BLaER1 (cell line): ENCODE measurements at regions not wholly inside any gene's neighbourhood (a gene's known extent, or its start where the extent isn't known, plus 50 kb on each side); places are given as distances from the start of the nearest gene placed in this dataset.
"Not testable (repeated sequence)": the region's sequence is repeated elsewhere in the genome, so short reads cannot be mapped to it uniquely, and the experiment has no call there.

Experiments used
- H3K27ac ChIP-seq: shearing (Covaris generic); formaldehyde crosslinking; 2 replicates; pipeline ENCODE4 v1.8.1; 2022
- H3K27me3 ChIP-seq: shearing (Covaris generic); formaldehyde crosslinking; 2 replicates; pipeline ENCODE4 v1.8.1; 2022
- H3K36me3 ChIP-seq: shearing (Covaris generic); formaldehyde crosslinking; 2 replicates; pipeline ENCODE4 v1.8.1; 2022
- H3K4me1 ChIP-seq: shearing (Covaris generic); formaldehyde crosslinking; 2 replicates; pipeline ENCODE4 v1.8.1; 2022
- H3K4me2 ChIP-seq: shearing (Covaris generic); formaldehyde crosslinking; 2 replicates; pipeline ENCODE4 v1.8.1; 2022
- H3K4me3 ChIP-seq: shearing (Covaris generic); formaldehyde crosslinking; 2 replicates; pipeline ENCODE4 v1.8.1; 2022
- H3K9ac ChIP-seq: shearing (Covaris generic); formaldehyde crosslinking; 2 replicates; pipeline ENCODE4 v1.8.1; 2022
- H3K9me3 ChIP-seq: shearing (Covaris generic); formaldehyde crosslinking; 2 replicates; pipeline ENCODE4 v1.8.1; 2022
- H4K20me1 ChIP-seq: shearing (Covaris generic); formaldehyde crosslinking; 2 replicates; pipeline ENCODE4 v1.8.1; 2022
- Cebpa-rat ChIP-seq: shearing (Covaris generic); IDR thresholded peaks from 2 replicates; pipeline ENCODE4 v1.8.1; 2022

DNA sequence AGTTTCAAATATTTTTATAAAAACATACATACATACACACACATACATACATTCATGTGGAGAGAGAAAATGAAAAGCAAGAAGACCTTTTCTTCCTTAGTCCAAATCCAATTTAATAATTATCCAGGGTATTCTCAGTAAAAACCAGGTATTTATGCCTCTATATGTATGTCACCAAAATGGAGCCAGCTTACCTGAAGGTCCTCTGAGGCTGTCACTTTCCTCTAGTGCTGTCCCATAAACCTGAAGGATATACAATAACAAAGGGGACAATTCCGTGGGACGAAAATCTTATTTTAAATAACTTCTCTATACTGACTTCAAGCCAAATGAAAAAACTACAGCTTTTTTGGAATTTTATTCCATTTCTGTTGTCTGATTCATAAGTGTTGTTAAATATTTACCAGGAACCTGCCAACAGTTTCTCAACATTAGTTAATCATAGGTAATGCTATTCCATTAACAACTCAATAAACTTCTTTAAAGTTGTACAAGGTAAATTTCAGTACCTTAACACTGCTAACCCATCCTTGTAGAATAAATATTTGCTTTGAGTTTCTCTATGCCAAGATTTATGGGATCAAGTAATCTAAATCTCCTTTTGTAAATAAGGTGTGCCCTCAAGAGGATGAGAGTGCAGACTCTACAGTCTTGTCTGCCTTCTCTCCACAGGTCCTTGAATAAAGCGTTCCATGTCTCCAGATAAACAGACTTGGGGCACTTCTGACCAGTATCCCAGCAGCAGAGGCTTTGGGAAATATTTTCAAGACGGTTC, 260.3 kb downstream of the AHR start:
- no peaks in the 10 kb centered on the region for H3K27me3 ChIP-seq
- H3K27ac ChIP-seq = no peak overlapping the region
- no peak overlapping the region for H3K4me3 ChIP-seq
- no peak overlapping the region for H3K4me2 ChIP-seq
- H3K9me3 ChIP-seq = 0 out of 2 replicates have a peak, but pooled peaks cover 5% of the 10 kb centered on the region
- no peaks in the 10 kb centered on the region for H4K20me1 ChIP-seq
- peaks cover 13% of the 10 kb centered on the region for H3K4me1 ChIP-seq
- H3K9ac ChIP-seq = no peak overlapping the region
- H3K36me3 ChIP-seq = no peaks in the 10 kb centered on the region
- TF ChIP-seq Cebpa-rat = no peak

DNA sequence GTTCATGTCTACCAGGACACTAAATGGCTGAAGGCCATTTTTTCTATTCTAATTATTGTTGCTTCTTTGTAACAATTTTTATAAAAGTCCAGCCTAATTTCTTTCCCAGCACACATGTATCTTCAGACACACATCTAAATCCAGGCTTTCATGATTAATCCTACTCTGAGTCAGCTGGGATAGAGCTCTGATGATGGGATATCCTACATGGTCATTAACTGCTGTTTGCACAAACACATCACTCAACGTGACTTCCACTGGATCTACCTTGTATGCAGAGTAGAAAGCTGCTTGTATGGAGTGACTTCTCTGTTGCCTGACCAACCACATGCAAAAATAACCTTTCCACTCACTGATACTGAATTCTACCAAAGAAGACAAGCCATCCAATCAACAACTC, 260.9 kb downstream of the AHR start:
- Histone ChIP-seq H3K4me2 (no peak overlapping the region), H3K4me1 (peaks cover 13% of the 10 kb centered on the region), H3K4me3 (no peak overlapping the region), H3K27ac (no peak overlapping the region), H4K20me1 (no peaks in the 10 kb centered on the region), H3K9me3 (0 out of 2 replicates have a peak, but pooled peaks cover 5% of the 10 kb centered on the region), H3K27me3 (no peaks in the 10 kb centered on the region), H3K9ac (no peak overlapping the region), H3K36me3 (no peaks in the 10 kb centered on the region)
- TF ChIP-seq Cebpa-rat = no peak

DNA sequence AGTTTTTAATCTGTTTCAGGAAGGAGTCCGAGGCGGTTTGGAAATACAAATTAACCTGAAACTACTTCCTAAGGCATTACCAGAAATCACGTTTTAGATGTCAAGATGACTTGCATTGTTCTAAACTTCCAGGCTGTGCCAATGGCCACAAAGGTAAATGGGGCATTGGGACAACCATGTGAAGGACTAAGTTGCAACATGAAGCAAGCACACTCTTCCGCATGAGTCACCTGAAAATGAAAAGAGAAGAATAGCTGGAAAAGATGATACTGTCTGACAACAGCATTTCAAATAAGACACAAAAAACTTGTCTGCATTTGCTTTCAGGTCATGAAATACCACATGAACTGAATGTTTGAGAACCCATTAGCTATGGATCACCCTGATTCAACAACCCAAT, 262.1 kb downstream of the AHR start:
- peaks cover 24% of the 10 kb centered on the region for H3K4me1 ChIP-seq
- H3K9me3 ChIP-seq = no peaks in the 10 kb centered on the region
- no peaks in the 10 kb centered on the region for H3K27me3 ChIP-seq
- no peak overlapping the region for H3K4me3 ChIP-seq
- no peaks in the 10 kb centered on the region for H3K36me3 ChIP-seq
- H3K4me2 ChIP-seq = no peak overlapping the region
- no peak overlapping the region for H3K27ac ChIP-seq
- H3K9ac ChIP-seq = no peak overlapping the region
- no peaks in the 10 kb centered on the region for H4K20me1 ChIP-seq
- TF ChIP-seq Cebpa-rat = no peak

DNA sequence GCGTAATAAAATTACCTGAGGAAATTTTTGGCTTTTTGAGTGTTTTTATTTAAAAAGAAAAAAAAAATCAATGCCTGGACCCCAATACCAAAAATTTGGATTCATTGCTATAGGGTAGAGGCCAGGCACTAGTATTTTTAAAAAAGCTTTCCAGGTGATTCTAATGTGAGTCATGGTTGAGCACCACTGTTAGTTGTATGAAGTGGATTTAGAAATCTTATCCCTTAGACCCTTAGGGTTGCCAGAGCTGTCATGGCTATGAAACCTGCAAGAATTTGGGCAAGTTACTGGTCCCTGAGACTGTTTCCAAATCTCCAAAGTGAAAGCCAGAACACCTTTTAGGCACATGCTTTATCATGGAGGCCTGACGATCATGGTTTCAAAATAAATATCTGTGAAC, 262.5 kb downstream of the AHR start:
- H3K36me3 ChIP-seq = no peaks in the 10 kb centered on the region
- H3K9ac ChIP-seq = no peak overlapping the region
- H3K9me3 ChIP-seq = no peaks in the 10 kb centered on the region
- no peak overlapping the region for H3K4me3 ChIP-seq
- H3K27ac ChIP-seq = no peak overlapping the region
- no peak overlapping the region for H3K4me2 ChIP-seq
- H3K4me1 ChIP-seq = peaks cover 24% of the 10 kb centered on the region
- TF ChIP-seq Cebpa-rat = no peak
- no peaks in the 10 kb centered on the region for H3K27me3 ChIP-seq
- H4K20me1 ChIP-seq = no peaks in the 10 kb centered on the region

DNA sequence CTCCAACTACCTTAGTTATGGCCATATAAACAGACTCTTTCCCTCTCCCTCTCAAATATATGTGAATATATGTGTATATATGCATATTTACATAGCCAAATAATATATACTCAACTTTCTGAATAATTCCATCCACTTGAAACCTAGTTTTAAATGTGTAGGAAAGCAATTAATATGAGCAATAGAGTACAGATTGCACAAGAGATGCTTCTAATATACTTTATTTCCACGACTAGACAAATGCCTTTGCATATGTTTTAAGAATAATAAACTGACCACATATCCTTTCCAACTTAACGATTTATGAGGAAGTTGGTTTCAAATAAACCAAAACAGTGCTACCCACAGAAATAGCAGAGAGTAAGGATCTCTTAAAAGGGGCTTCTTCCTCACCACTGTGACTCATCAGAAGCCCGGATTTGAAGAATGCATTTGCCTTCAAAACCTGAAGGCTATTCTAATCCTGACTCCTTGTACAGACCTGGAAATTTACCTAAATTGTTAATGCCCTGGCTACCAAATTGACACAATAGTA, 266.3 kb downstream of the AHR start:
- H3K4me1 ChIP-seq = peaks cover 11% of the 10 kb centered on the region
- H3K4me2 ChIP-seq = peak overlapping the region; percentile 7; the same call in 1 of the 2 replicates
- H3K4me3 ChIP-seq = no peak overlapping the region
- no peaks in the 10 kb centered on the region for H3K27me3 ChIP-seq
- H3K27ac ChIP-seq = no peak overlapping the region
- no peak overlapping the region for H3K9ac ChIP-seq
- H4K20me1 ChIP-seq = no peaks in the 10 kb centered on the region
- H3K36me3 ChIP-seq = no peaks in the 10 kb centered on the region
- TF ChIP-seq Cebpa-rat = no peak
- peaks cover under 1% of the 10 kb centered on the region; the same call in 1 of the 2 replicates for H3K9me3 ChIP-seq

DNA sequence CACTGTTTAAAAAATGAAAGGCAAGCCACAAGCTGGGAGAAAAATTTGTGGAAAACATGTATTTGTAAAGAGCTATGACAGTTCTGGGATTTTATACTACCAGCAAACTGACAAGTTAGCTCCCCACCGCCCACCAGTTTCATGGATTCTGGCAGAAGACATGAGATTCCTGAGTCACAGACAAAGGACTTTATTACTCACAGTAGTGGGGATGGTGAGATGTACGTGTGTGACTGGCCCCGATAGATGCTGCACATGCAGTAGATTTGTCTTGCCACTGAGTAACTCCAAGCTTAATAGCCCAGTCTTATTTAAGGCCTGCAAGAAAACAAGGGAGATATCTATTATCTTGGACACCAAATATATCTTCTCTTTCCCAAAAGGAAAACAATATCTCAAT, 281.7 kb downstream of the AHR start:
- no peak overlapping the region for H3K4me2 ChIP-seq

DNA sequence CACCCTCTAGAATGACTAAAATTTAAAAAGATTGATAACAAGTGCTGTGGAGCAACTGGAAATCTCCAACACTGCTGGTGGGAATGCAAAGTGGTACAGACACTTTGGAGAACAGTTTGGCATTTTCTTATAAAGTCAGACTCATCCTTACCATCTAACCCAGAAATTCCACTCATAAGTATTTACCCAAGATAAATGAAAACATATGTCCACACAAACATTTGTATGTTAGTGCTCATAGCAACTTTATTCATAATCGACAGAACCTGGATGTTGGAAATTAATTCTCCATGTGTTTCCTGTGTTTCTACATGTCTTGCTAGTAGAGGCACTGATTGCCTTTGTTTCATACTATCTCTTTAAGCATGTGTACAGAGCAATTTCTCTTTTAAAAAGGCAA, 282.4 kb downstream of the AHR start:
- no peaks in the 10 kb centered on the region for H4K20me1 ChIP-seq
- no peaks in the 10 kb centered on the region for H3K27me3 ChIP-seq
- no peaks in the 10 kb centered on the region for H3K36me3 ChIP-seq
- no peak overlapping the region for H3K9ac ChIP-seq
- H3K4me2 ChIP-seq = no peak overlapping the region
- H3K4me3 ChIP-seq = no peak overlapping the region
- peaks cover 10% of the 10 kb centered on the region for H3K4me1 ChIP-seq
- H3K9me3 ChIP-seq = peaks cover 27% of the 10 kb centered on the region
- no peak for TF ChIP-seq Cebpa-rat
- H3K27ac ChIP-seq = no peak overlapping the region

More for the DNA sequence above, 281.7 kb downstream of the AHR start:
- Histone ChIP-seq H3K27me3 (no peaks in the 10 kb centered on the region), H3K36me3 (no peaks in the 10 kb centered on the region), H3K4me3 (no peak overlapping the region), H3K9me3 (peaks cover 27% of the 10 kb centered on the region), H3K4me1 (peaks cover 17% of the 10 kb centered on the region), H4K20me1 (no peaks in the 10 kb centered on the region), H3K27ac (no peak overlapping the region), H3K9ac (no peak overlapping the region)
- TF ChIP-seq Cebpa-rat = no peak

DNA sequence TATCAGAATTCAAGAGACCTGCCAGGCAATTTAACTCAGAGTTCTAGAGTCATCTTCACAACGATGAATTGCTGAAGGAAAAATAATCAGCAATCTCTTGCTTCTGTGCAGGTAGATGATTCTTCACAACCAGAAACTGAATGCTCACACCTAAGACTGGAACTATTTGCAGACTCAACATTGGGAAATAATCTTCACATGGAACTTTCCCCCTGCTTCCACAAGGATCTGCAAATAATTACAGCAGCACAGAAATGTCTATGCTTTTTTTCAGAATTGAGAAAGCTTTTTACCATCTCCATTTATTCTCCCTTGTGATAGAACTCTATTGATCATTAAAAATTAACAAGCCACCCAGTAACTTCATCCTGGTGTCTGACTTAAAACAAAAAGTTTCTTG, 282.8 kb downstream of the AHR start:
- no peak for TF ChIP-seq Cebpa-rat
- Histone ChIP-seq H3K36me3 (no peaks in the 10 kb centered on the region), H3K4me2 (no peak overlapping the region), H3K27ac (no peak overlapping the region), H3K4me1 (peaks cover 6% of the 10 kb centered on the region), H3K9ac (no peak overlapping the region), H3K4me3 (no peak overlapping the region), H3K27me3 (no peaks in the 10 kb centered on the region), H3K9me3 (peaks cover 24% of the 10 kb centered on the region), H4K20me1 (no peaks in the 10 kb centered on the region)

DNA sequence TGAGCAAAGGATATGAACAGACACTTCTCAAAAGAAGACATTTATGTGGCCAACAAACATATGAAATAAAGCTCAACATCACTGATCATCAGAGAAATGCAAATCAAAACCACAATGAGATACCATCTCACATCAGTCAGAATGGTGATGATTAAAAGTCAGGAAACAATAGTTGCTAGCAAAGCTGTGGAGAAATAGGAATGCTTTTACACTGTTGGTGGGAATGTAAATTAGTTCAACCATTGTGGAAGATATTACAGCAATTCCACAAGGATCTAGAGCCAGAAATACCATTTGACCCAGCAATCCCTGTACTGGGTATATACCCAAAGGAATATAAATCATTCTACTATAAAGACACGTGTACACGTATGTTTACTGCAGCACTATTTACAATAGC, 284.2 kb downstream of the AHR start:
- not testable (repeated sequence) for H3K9ac ChIP-seq, H3K4me2 ChIP-seq, H3K36me3 ChIP-seq, H4K20me1 ChIP-seq, H3K4me3 ChIP-seq, H3K4me1 ChIP-seq, H3K27me3 ChIP-seq, H3K27ac ChIP-seq
- peaks cover 10% of the 10 kb centered on the region for H3K9me3 ChIP-seq

DNA sequence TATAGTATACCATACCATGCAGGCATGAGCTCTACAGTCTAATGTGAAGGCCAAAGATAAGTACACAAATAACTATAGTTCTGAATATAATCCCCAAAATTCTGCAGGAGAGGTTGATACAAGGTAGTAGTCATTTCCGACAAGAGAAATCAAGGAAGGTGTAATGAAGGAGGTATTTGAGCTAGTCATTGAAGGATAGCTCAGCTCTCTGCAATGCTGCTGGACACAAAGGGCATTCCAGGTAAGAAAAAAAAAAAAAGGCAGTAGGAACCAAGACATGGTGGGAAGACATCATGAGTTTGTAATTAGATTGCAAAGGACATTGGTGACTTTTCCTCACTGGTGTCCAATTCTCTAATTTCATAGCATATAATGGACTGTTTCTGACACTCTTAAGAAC, 285.3 kb downstream of the AHR start:
- no peaks in the 10 kb centered on the region for H3K9me3 ChIP-seq
- no peak overlapping the region for H3K4me2 ChIP-seq
- no peaks in the 10 kb centered on the region for H3K27me3 ChIP-seq
- no peak for TF ChIP-seq Cebpa-rat
- no peak overlapping the region for H3K9ac ChIP-seq
- no peaks in the 10 kb centered on the region for H4K20me1 ChIP-seq
- no peak overlapping the region for H3K4me3 ChIP-seq
- no peak overlapping the region for H3K27ac ChIP-seq
- no peaks in the 10 kb centered on the region for H3K36me3 ChIP-seq
- 0 out of 2 replicates have a peak, but pooled peaks cover 4% of the 10 kb centered on the region for H3K4me1 ChIP-seq

DNA sequence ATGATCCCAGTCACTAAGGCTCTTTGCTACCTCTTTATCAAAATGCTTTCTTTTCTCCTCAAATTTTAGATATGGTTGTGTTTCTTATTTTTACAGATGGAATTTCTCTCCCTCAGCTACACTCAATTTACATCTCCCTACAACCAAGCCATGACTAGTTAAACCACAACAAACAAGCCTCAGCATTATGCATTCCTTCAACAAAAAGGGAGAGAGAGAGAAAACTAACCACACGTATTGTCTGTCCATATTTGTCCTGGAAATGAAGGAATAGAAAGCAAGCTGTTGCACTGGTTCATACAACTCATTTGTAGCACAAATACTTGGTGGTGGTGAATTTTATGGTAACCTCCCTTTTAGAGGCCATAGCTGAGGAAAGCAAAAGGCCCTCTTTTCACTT, 286.4 kb downstream of the AHR start:
- 0 out of 2 replicates have a peak, but pooled peaks cover 4% of the 10 kb centered on the region for H3K4me1 ChIP-seq
- no peaks in the 10 kb centered on the region for H3K27me3 ChIP-seq
- no peak overlapping the region for H3K4me2 ChIP-seq
- no peak overlapping the region for H3K4me3 ChIP-seq
- no peak for TF ChIP-seq Cebpa-rat
- H3K9me3 ChIP-seq = no peaks in the 10 kb centered on the region
- no peak overlapping the region for H3K9ac ChIP-seq
- no peaks in the 10 kb centered on the region for H4K20me1 ChIP-seq
- H3K27ac ChIP-seq = no peak overlapping the region
- H3K36me3 ChIP-seq = no peaks in the 10 kb centered on the region
